ENCODE measurements at regions not wholly inside any gene's neighbourhood (a gene's known extent, or its start where the extent isn't known, plus 50 kb on each side); places are given as distances from the start of the nearest gene placed in this dataset.

DNA sequence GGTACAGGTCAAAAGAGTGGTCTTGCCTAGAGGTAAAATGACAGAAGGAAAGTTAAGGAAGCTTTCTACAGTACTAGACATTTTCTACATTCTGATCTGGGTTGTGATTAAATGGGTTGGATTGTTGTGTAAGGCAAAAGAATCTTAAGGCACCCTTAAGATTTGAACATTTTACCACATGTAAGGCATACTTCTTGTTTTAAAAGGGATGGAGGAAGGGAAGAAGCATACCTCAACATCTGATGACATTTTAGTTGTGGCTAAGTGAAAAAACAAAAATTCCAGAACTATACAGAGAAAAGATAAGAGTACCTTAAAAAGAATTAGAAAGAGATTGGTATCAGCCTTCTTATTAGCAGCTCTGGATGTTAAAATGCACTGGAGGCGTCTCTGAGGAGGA is 356.0 kb upstream of the CADM1 start:
- H2AFZ ChIP-seq (ENCODE audit: low read length) = no peak overlapping the region
- no peak overlapping the region for H3K4me3 ChIP-seq (ENCODE audit: low read length in 2 of 2)
- no peaks in the 10 kb centered on the region for H3K4me1 ChIP-seq (ENCODE audit: control insufficient read depth in 2 of 2, insufficient read depth in 1 of 2, low read depth in 1 of 2, low read length in 2 of 2)
- no peak overlapping the region for H4K8ac ChIP-seq (ENCODE audit: low read depth, low read length)
- WGBS, 2 donors (ENCODE audit: extremely low coverage in 2 of 2, insufficient read length in 2 of 2, insufficient replicate concordance in 1 of 2) = no CpG with 5 or more reads among the region's 1 CpG
- no peaks in the 10 kb centered on the region for H3K79me1 ChIP-seq (ENCODE audit: low read depth, low read length)
- no peak overlapping the region for H4K91ac ChIP-seq (ENCODE audit: low read depth, low read length, poor library complexity)
- H3K14ac ChIP-seq (ENCODE audit: low read length) = no peak overlapping the region
- no peak overlapping the region for H2BK5ac ChIP-seq (ENCODE audit: low read length)
- no peak overlapping the region for H3K18ac ChIP-seq (ENCODE audit: low read length)
- H3K9me3 ChIP-seq (replicated peaks in 1 of 2; ENCODE audit: control insufficient read depth in 2 of 2, insufficient read depth in 1 of 2, low read depth in 1 of 2, low read length in 2 of 2) = no peaks in the 10 kb centered on the region
- no peak overlapping the region for H3K9ac ChIP-seq (ENCODE audit: low read depth, low read length, poor library complexity)
- H3K23ac ChIP-seq (ENCODE audit: low read depth, low read length, poor library complexity) = no peak overlapping the region
- no peak overlapping the region for H2AK5ac ChIP-seq (ENCODE audit: low read depth, low read length)
- no peak for DNase-seq (ENCODE audit: low spot score)
- no peak overlapping the region for H2BK12ac ChIP-seq (ENCODE audit: low read length)
- no peak overlapping the region for H3K27ac ChIP-seq (replicated peaks; ENCODE audit: low read length)
- no peak overlapping the region for H3K4ac ChIP-seq (ENCODE audit: low read length)
- no peaks in the 10 kb centered on the region for H3K36me3 ChIP-seq (replicated peaks in 1 of 2; ENCODE audit: control insufficient read depth in 2 of 2, insufficient read depth in 2 of 2, low read length in 2 of 2)
- H3K27me3 ChIP-seq (ENCODE audit: control insufficient read depth in 3 of 3, insufficient read depth in 3 of 3, low read depth in 1 of 3, low read length in 3 of 3) = no peaks in the 10 kb centered on the region
- H2BK15ac ChIP-seq (ENCODE audit: low read length) = no peak overlapping the region
- H2BK120ac ChIP-seq (ENCODE audit: low read depth, low read length) = no peak overlapping the region
- no peak overlapping the region for H3K4me2 ChIP-seq (ENCODE audit: insufficient read depth, low read length, poor library complexity, severe bottlenecking)

DNA sequence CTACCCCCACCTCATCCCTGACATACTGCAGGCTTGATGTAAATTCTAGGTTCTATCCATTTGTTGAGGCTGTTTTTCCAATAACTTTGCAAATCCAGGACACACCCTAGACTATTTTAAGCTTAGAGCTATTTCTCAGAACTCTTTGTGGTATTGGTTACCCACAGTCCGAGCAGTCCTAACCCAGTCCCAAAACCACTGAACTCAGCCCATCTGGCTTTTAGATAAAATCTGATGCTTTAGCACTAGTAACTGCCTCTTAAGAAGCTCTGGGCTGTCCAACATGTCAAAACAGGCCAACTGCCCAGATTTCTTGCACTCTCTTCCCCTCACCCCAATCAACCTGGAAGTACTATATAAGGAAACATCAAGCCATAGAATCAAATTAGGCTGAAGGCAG is 344.4 kb upstream of the CADM1 start:
- H2BK5ac ChIP-seq (ENCODE audit: low read length) = no peak overlapping the region
- H3K9me3 ChIP-seq (replicated peaks in 1 of 2; ENCODE audit: control insufficient read depth in 2 of 2, insufficient read depth in 1 of 2, low read depth in 1 of 2, low read length in 2 of 2) = no peaks in the 10 kb centered on the region
- no peak overlapping the region for H3K4ac ChIP-seq (ENCODE audit: low read length)
- H3K14ac ChIP-seq (ENCODE audit: low read length) = no peak overlapping the region
- H3K9ac ChIP-seq (ENCODE audit: low read depth, low read length, poor library complexity) = no peak overlapping the region
- no peak for DNase-seq (ENCODE audit: low spot score)
- H2BK15ac ChIP-seq (ENCODE audit: low read length) = no peak overlapping the region
- H3K18ac ChIP-seq (ENCODE audit: low read length) = no peak overlapping the region
- no peaks in the 10 kb centered on the region for H3K36me3 ChIP-seq (replicated peaks in 1 of 2; ENCODE audit: control insufficient read depth in 2 of 2, insufficient read depth in 2 of 2, low read length in 2 of 2)
- H4K8ac ChIP-seq (ENCODE audit: low read depth, low read length) = no peak overlapping the region
- H3K4me1 ChIP-seq (ENCODE audit: control insufficient read depth in 2 of 2, insufficient read depth in 1 of 2, low read depth in 1 of 2, low read length in 2 of 2) = no peaks in the 10 kb centered on the region
- H2AFZ ChIP-seq (ENCODE audit: low read length) = no peak overlapping the region
- no peak overlapping the region for H4K91ac ChIP-seq (ENCODE audit: low read depth, low read length, poor library complexity)
- H3K27me3 ChIP-seq (ENCODE audit: control insufficient read depth in 3 of 3, insufficient read depth in 3 of 3, low read depth in 1 of 3, low read length in 3 of 3) = no peaks in the 10 kb centered on the region
- no peak overlapping the region for H3K27ac ChIP-seq (replicated peaks; ENCODE audit: low read length)
- H3K4me2 ChIP-seq (ENCODE audit: insufficient read depth, low read length, poor library complexity, severe bottlenecking) = no peak overlapping the region
- no peak overlapping the region for H2BK12ac ChIP-seq (ENCODE audit: low read length)
- no peak overlapping the region for H2AK5ac ChIP-seq (ENCODE audit: low read depth, low read length)
- WGBS, 2 donors (ENCODE audit: extremely low coverage in 2 of 2, insufficient read length in 2 of 2, insufficient replicate concordance in 1 of 2) = no CpG with 5 or more reads among the region's 1 CpG
- H2BK120ac ChIP-seq (ENCODE audit: low read depth, low read length) = no peak overlapping the region
- H3K23ac ChIP-seq (ENCODE audit: low read depth, low read length, poor library complexity) = no peak overlapping the region
- no peaks in the 10 kb centered on the region for H3K79me1 ChIP-seq (ENCODE audit: low read depth, low read length)
- H3K4me3 ChIP-seq (ENCODE audit: low read length in 2 of 2) = no peak overlapping the region

DNA sequence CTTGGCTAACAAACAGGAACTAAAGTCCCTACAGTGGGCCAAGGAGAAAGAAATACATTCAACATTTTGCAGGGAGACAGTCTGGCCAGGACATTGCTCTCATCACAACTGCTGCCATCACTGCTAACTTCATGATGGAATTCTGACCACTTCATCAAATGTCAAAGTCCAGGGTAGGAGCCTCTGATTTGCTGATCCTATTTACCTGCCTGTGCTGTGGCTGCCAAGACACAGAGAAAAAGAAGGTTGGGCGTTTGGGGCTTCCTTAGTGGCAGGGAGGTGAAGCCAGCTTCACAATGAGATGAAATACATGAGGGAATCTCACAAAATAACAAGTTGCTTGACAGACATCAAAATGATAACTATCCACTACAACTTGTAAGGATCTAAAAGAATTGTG is 343.9 kb upstream of the CADM1 start:
- H2BK15ac ChIP-seq (ENCODE audit: low read length) = no peak overlapping the region
- H3K18ac ChIP-seq (ENCODE audit: low read length) = no peak overlapping the region
- no peak overlapping the region for H4K8ac ChIP-seq (ENCODE audit: low read depth, low read length)
- H3K23ac ChIP-seq (ENCODE audit: low read depth, low read length, poor library complexity) = no peak overlapping the region
- H2BK5ac ChIP-seq (ENCODE audit: low read length) = no peak overlapping the region
- H2BK12ac ChIP-seq (ENCODE audit: low read length) = no peak overlapping the region
- no peak for DNase-seq (ENCODE audit: low spot score)
- no peak overlapping the region for H2BK120ac ChIP-seq (ENCODE audit: low read depth, low read length)
- no peaks in the 10 kb centered on the region for H3K4me1 ChIP-seq (ENCODE audit: control insufficient read depth in 2 of 2, insufficient read depth in 1 of 2, low read depth in 1 of 2, low read length in 2 of 2)
- no peaks in the 10 kb centered on the region for H3K27me3 ChIP-seq (ENCODE audit: control insufficient read depth in 3 of 3, insufficient read depth in 3 of 3, low read depth in 1 of 3, low read length in 3 of 3)
- H3K9me3 ChIP-seq (replicated peaks in 1 of 2; ENCODE audit: control insufficient read depth in 2 of 2, insufficient read depth in 1 of 2, low read depth in 1 of 2, low read length in 2 of 2) = no peaks in the 10 kb centered on the region
- H3K14ac ChIP-seq (ENCODE audit: low read length) = no peak overlapping the region
- no peak overlapping the region for H3K4ac ChIP-seq (ENCODE audit: low read length)
- no peaks in the 10 kb centered on the region for H3K36me3 ChIP-seq (replicated peaks in 1 of 2; ENCODE audit: control insufficient read depth in 2 of 2, insufficient read depth in 2 of 2, low read length in 2 of 2)
- no peak overlapping the region for H3K9ac ChIP-seq (ENCODE audit: low read depth, low read length, poor library complexity)
- H3K27ac ChIP-seq (replicated peaks; ENCODE audit: low read length) = no peak overlapping the region
- H3K79me1 ChIP-seq (ENCODE audit: low read depth, low read length) = no peaks in the 10 kb centered on the region
- H3K4me2 ChIP-seq (ENCODE audit: insufficient read depth, low read length, poor library complexity, severe bottlenecking) = no peak overlapping the region
- H2AK5ac ChIP-seq (ENCODE audit: low read depth, low read length) = no peak overlapping the region
- no peak overlapping the region for H2AFZ ChIP-seq (ENCODE audit: low read length)
- no CpG with 5 or more reads among the region's 1 CpG for WGBS, 2 donors (ENCODE audit: extremely low coverage in 2 of 2, insufficient read length in 2 of 2, insufficient replicate concordance in 1 of 2)
- H4K91ac ChIP-seq (ENCODE audit: low read depth, low read length, poor library complexity) = no peak overlapping the region
- no peak overlapping the region for H3K4me3 ChIP-seq (ENCODE audit: low read length in 2 of 2)

DNA sequence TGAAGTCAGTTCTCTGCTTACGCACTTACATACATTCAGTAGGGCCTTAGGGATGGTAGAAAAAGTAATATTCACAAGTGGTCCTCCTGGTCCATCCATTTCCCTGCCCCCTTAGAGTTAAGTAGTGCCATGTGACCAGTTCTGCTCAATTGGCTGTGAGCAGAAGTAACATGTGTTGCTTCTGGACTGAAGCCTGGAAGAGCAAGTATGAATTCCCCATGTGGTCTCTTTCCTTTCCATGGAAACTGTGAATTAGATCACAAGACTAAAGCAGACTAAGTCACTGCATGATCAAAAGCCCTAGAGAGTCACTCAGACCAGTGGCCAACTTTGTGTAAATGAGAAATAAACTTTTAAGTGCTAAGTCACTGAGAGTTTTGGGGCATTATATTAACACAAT is 341.7 kb upstream of the CADM1 start:
- H3K4me3 ChIP-seq (ENCODE audit: low read length in 2 of 2) = no peak overlapping the region
- no peak overlapping the region for H3K27ac ChIP-seq (replicated peaks; ENCODE audit: low read length)
- no CpG with 5 or more reads among the region's 1 CpG for WGBS, 2 donors (ENCODE audit: extremely low coverage in 2 of 2, insufficient read length in 2 of 2, insufficient replicate concordance in 1 of 2)
- no peaks in the 10 kb centered on the region for H3K79me1 ChIP-seq (ENCODE audit: low read depth, low read length)
- no peak overlapping the region for H3K14ac ChIP-seq (ENCODE audit: low read length)
- H2BK15ac ChIP-seq (ENCODE audit: low read length) = no peak overlapping the region
- H4K8ac ChIP-seq (ENCODE audit: low read depth, low read length) = no peak overlapping the region
- no peak overlapping the region for H2BK120ac ChIP-seq (ENCODE audit: low read depth, low read length)
- no peak overlapping the region for H3K18ac ChIP-seq (ENCODE audit: low read length)
- no peak overlapping the region for H2AFZ ChIP-seq (ENCODE audit: low read length)
- no peak overlapping the region for H3K4ac ChIP-seq (ENCODE audit: low read length)
- no peak overlapping the region for H3K9ac ChIP-seq (ENCODE audit: low read depth, low read length, poor library complexity)
- H2BK12ac ChIP-seq (ENCODE audit: low read length) = no peak overlapping the region
- no peaks in the 10 kb centered on the region for H3K4me1 ChIP-seq (ENCODE audit: control insufficient read depth in 2 of 2, insufficient read depth in 1 of 2, low read depth in 1 of 2, low read length in 2 of 2)
- H2BK5ac ChIP-seq (ENCODE audit: low read length) = no peak overlapping the region
- no peak for DNase-seq (ENCODE audit: low spot score)
- no peaks in the 10 kb centered on the region for H3K27me3 ChIP-seq (ENCODE audit: control insufficient read depth in 3 of 3, insufficient read depth in 3 of 3, low read depth in 1 of 3, low read length in 3 of 3)
- no peak overlapping the region for H3K23ac ChIP-seq (ENCODE audit: low read depth, low read length, poor library complexity)
- H3K4me2 ChIP-seq (ENCODE audit: insufficient read depth, low read length, poor library complexity, severe bottlenecking) = no peak overlapping the region
- H2AK5ac ChIP-seq (ENCODE audit: low read depth, low read length) = no peak overlapping the region
- no peaks in the 10 kb centered on the region for H3K9me3 ChIP-seq (replicated peaks in 1 of 2; ENCODE audit: control insufficient read depth in 2 of 2, insufficient read depth in 1 of 2, low read depth in 1 of 2, low read length in 2 of 2)
- no peaks in the 10 kb centered on the region for H3K36me3 ChIP-seq (replicated peaks in 1 of 2; ENCODE audit: control insufficient read depth in 2 of 2, insufficient read depth in 2 of 2, low read length in 2 of 2)
- H4K91ac ChIP-seq (ENCODE audit: low read depth, low read length, poor library complexity) = no peak overlapping the region

All from neuronal stem cell (in vitro differentiated cells).